ENCODE measurements at regions not wholly inside any gene's neighbourhood (a gene's known extent, or its start where the extent isn't known, plus 50 kb on each side); places are given as distances from the start of the nearest gene placed in this dataset.

GRCh38 chr6:140644017-140644416 is 1269.6 kb upstream of the CITED2 start:
- TF ChIP-seq POLR2A (IDR thresholded peaks at IDR 0.05): no peak
- no peak for TF ChIP-seq CTCF (IDR thresholded peaks at IDR 0.05)
